ENCODE measurements at regions not wholly inside any gene's neighbourhood (a gene's known extent, or its start where the extent isn't known, plus 50 kb on each side); places are given as distances from the start of the nearest gene placed in this dataset.

GRCh38 chr15:58260725-58261267 lies 122.6 kb downstream of the AQP9 start:
- no peak for TF ChIP-seq CTCF (conservative IDR thresholded peaks at IDR 0.05; ENCODE audit: low read length)
- H3K4me3 ChIP-seq (ENCODE audit: low read length), result no peak overlapping the region
- DNase-seq (ENCODE audit: low read depth), result peak; percentile 5

GRCh38 chr15:58261368-58261767 lies 123.2 kb downstream of the AQP9 start:
- H3K4me3 ChIP-seq (ENCODE audit: low read length), result no peak overlapping the region
- no peak for DNase-seq (ENCODE audit: low read depth)
- no peak for TF ChIP-seq CTCF (conservative IDR thresholded peaks at IDR 0.05; ENCODE audit: low read length)

GRCh38 chr15:58264053-58264971 lies 126.1 kb downstream of the AQP9 start:
- no peak overlapping the region for H3K4me3 ChIP-seq (ENCODE audit: low read length)
- no peak for TF ChIP-seq CTCF (conservative IDR thresholded peaks at IDR 0.05; ENCODE audit: low read length)
- no peak for DNase-seq (ENCODE audit: low read depth)

GRCh38 chr15:58267051-58267450 lies 128.9 kb downstream of the AQP9 start:
- no peak for TF ChIP-seq CTCF (conservative IDR thresholded peaks at IDR 0.05; ENCODE audit: low read length)
- H3K4me3 ChIP-seq (ENCODE audit: low read length), result no peak overlapping the region
- no peak for DNase-seq (ENCODE audit: low read depth)

- DNase-seq (ENCODE audit: low read depth), result no peak
- no peak for TF ChIP-seq CTCF (conservative IDR thresholded peaks at IDR 0.05; ENCODE audit: low read length)
- no peak overlapping the region for H3K4me3 ChIP-seq (ENCODE audit: low read length)
These were observed 130.6 kb downstream of the AQP9 start for GRCh38 chr15:58268746-58269267.

- TF ChIP-seq CTCF (conservative IDR thresholded peaks at IDR 0.05; ENCODE audit: low read length), result peak; percentile 88
- peak; percentile 62 for DNase-seq (ENCODE audit: low read depth)
- no peak overlapping the region for H3K4me3 ChIP-seq (ENCODE audit: low read length)
These were observed 131.6 kb downstream of the AQP9 start for GRCh38 chr15:58269455-58270414.

All from AG10803 (cell line).